ENCODE measurements at regions not wholly inside any gene's neighbourhood (a gene's known extent, or its start where the extent isn't known, plus 50 kb on each side); places are given as distances from the start of the nearest gene placed in this dataset.

GRCh38 chr5:56361398-56361797 lies 128.3 kb upstream of the ANKRD55 start:
- no peaks in the 10 kb centered on the region for H3K27me3 ChIP-seq (replicated peaks in 2 of 5; ENCODE audit: control insufficient read depth in 4 of 5, insufficient read depth in 5 of 5, low read length in 4 of 5)
- POLR2A ChIA-PET, result no interaction called here
- no peak overlapping the region for H3K4me3 ChIP-seq (ENCODE audit: control insufficient read depth in 1 of 7, extremely low read depth in 1 of 7, insufficient read depth in 4 of 7, low read depth in 2 of 7, low read length in 6 of 7)
- CTCF ChIA-PET, result interaction anchor here (1.1 kb wide), 1 partner anchor 51 kb away, joined by 3 read pairs; no protein-coding TSS in a partner anchor
- no peak overlapping the region for H3K27ac ChIP-seq (ENCODE audit: insufficient read depth in 1 of 2, low read depth in 1 of 2, low read length in 2 of 2, poor library complexity in 1 of 2, severe bottlenecking in 2 of 2)
- no peaks in the 10 kb centered on the region for H3K9me3 ChIP-seq (ENCODE audit: control extremely low read depth in 1 of 5, control insufficient read depth in 4 of 5, insufficient read depth in 2 of 5, low read depth in 1 of 5, low read length in 4 of 5)
- DNase-seq, result no peak
- no peaks in the 10 kb centered on the region for H3K36me3 ChIP-seq (ENCODE audit: control insufficient read depth in 4 of 4, insufficient read depth in 4 of 4, low read length in 3 of 4)
- WGBS (ENCODE audit: insufficient coverage), result no CpG with 5 or more reads among the region's 2 CpGs
- peaks cover 0 to 8% (median 2%) of the 10 kb centered on the region in 4 experiments for H3K4me1 ChIP-seq (ENCODE audit: control extremely low read depth in 1 of 4, control insufficient read depth in 4 of 4, insufficient read depth in 4 of 4, low read length in 3 of 4)

DNA sequence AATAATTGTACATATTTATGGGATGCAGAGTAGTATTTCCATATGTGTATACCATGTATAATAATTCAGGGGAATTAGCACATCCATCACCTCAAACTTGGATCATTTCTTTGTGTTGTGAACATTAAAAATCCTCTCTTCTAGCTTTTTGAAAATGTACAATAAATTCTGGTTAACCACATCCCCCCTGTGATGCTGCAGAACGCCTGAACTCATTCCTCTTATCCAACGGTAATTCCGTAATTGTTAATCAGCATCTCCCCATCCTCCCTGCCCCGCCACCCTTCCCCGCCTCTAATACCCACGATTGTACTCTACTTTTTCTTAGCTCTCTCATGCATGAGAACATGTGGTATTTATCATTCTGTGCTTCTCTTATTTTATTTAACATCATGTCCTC lies 127.7 kb upstream of the ANKRD55 start:
- Histone ChIP-seq H3K4me3 (ENCODE audit: control insufficient read depth in 1 of 7, extremely low read depth in 1 of 7, insufficient read depth in 4 of 7, low read depth in 2 of 7, low read length in 6 of 7) (peak overlapping the region in 1 of 7 experiments; percentile 6), H3K27ac (ENCODE audit: insufficient read depth in 1 of 2, low read depth in 1 of 2, low read length in 2 of 2, poor library complexity in 1 of 2, severe bottlenecking in 2 of 2) (no peak overlapping the region), H3K9me3 (ENCODE audit: control extremely low read depth in 1 of 5, control insufficient read depth in 4 of 5, insufficient read depth in 2 of 5, low read depth in 1 of 5, low read length in 4 of 5) (no peaks in the 10 kb centered on the region), H3K27me3 (replicated peaks in 2 of 5; ENCODE audit: control insufficient read depth in 4 of 5, insufficient read depth in 5 of 5, low read length in 4 of 5) (no peaks in the 10 kb centered on the region), H3K36me3 (ENCODE audit: control insufficient read depth in 4 of 4, insufficient read depth in 4 of 4, low read length in 3 of 4) (no peaks in the 10 kb centered on the region), H3K4me1 (ENCODE audit: control extremely low read depth in 1 of 4, control insufficient read depth in 4 of 4, insufficient read depth in 4 of 4, low read length in 3 of 4) (peaks cover 0 to 8% (median 2%) of the 10 kb centered on the region in 4 experiments)
- ChIA-PET CTCF (interaction anchor here (1.1 to 1.2 kb wide), 2 partner anchors 10 to 51 kb away, joined by 3 read pairs; no protein-coding TSS in a partner anchor), POLR2A (no interaction called here)
- WGBS (ENCODE audit: insufficient coverage), result 0% methylated on average over 5 of the region's 6 CpGs
- DNase-seq, result peak; percentile 25 to 80 (median 78)

- ChIA-PET CTCF (interaction anchor here (1.2 kb wide), 1 partner anchor 9 kb away, joined by 3 read pairs; no protein-coding TSS in a partner anchor), POLR2A (no interaction called here)
- DNase-seq, result peak in 2 of 3 donors; percentile 22 to 27
- Histone ChIP-seq H3K27ac (ENCODE audit: insufficient read depth in 1 of 2, low read depth in 1 of 2, low read length in 2 of 2, poor library complexity in 1 of 2, severe bottlenecking in 2 of 2) (no peak overlapping the region), H3K4me1 (ENCODE audit: control extremely low read depth in 1 of 4, control insufficient read depth in 4 of 4, insufficient read depth in 4 of 4, low read length in 3 of 4) (peaks cover 0 to 8% (median 2%) of the 10 kb centered on the region in 4 experiments), H3K36me3 (ENCODE audit: control insufficient read depth in 4 of 4, insufficient read depth in 4 of 4, low read length in 3 of 4) (no peaks in the 10 kb centered on the region), H3K27me3 (replicated peaks in 2 of 5; ENCODE audit: control insufficient read depth in 4 of 5, insufficient read depth in 5 of 5, low read length in 4 of 5) (no peaks in the 10 kb centered on the region), H3K4me3 (ENCODE audit: control insufficient read depth in 1 of 7, extremely low read depth in 1 of 7, insufficient read depth in 4 of 7, low read depth in 2 of 7, low read length in 6 of 7) (peak overlapping the region in 1 of 7 experiments; percentile 7), H3K9me3 (ENCODE audit: control extremely low read depth in 1 of 5, control insufficient read depth in 4 of 5, insufficient read depth in 2 of 5, low read depth in 1 of 5, low read length in 4 of 5) (no peaks in the 10 kb centered on the region)
- WGBS (ENCODE audit: insufficient coverage), result 100% methylated on average over 1 of the region's 7 CpGs
Measured at GRCh38 chr5:56359809-56360685, 126.9 kb upstream of the ANKRD55 start.

DNA sequence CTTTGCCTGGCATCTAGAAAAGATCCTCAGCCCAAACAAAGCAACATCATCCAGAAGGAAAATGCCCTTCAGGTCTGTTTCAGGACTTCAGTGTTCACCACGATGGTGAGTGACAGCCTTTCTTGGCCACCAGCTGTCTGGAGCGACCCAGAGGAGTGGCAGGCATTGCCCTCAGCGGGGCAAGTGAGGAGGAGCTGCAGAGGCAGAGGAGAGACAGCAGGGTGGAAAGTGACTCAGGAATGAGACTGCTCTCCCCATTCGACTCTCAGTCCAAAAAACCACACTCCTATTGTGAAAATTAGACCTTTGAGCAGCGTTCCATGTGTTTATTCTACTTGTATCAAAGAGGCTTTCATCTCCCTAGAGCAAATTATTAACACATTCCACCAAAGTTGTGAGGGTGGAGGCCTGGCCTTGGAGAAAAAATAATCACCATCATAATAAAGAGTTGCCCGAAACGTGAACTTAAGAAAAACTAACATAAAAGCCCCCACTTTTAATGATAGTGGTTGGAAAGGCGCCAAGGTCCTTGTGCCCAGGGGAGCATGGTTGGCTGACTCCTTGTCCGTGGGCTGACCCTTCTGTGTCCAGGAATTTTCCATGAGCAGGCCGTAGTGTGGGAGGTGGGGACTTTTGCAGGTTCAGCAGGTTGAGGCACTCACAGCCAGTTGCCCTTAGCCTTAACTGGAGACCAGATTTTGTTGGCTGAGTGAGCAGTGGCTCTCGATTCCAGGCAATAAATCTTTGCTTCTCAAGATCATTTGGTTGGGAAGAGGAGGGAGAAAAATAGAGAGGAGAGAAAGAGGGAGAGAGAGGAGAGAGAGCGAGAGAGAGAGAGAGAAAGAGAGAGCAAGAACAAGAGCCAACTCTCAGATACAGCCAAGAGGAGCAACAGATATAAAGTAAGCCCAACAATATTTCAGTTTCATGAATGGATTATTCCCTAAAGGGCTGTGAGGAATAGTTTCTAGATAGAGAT lies 125.9 kb upstream of the ANKRD55 start:
- ChIA-PET CTCF (no interaction called here), POLR2A (no interaction called here)
- no peak overlapping the region for H3K27ac ChIP-seq (ENCODE audit: insufficient read depth in 1 of 2, low read depth in 1 of 2, low read length in 2 of 2, poor library complexity in 1 of 2, severe bottlenecking in 2 of 2)
- no peak for DNase-seq
- H3K27me3 ChIP-seq (replicated peaks in 2 of 5; ENCODE audit: control insufficient read depth in 4 of 5, insufficient read depth in 5 of 5, low read length in 4 of 5), result no peaks in the 10 kb centered on the region
- 92% methylated on average over 8 of the region's 12 CpGs for WGBS (ENCODE audit: insufficient coverage)
- H3K4me3 ChIP-seq (ENCODE audit: control insufficient read depth in 1 of 7, extremely low read depth in 1 of 7, insufficient read depth in 4 of 7, low read depth in 2 of 7, low read length in 6 of 7), result no peak overlapping the region
- H3K9me3 ChIP-seq (ENCODE audit: control extremely low read depth in 1 of 5, control insufficient read depth in 4 of 5, insufficient read depth in 2 of 5, low read depth in 1 of 5, low read length in 4 of 5), result no peaks in the 10 kb centered on the region
- no peaks in the 10 kb centered on the region for H3K36me3 ChIP-seq (ENCODE audit: control insufficient read depth in 4 of 4, insufficient read depth in 4 of 4, low read length in 3 of 4)
- peaks cover 0 to 8% (median 2%) of the 10 kb centered on the region in 4 experiments for H3K4me1 ChIP-seq (ENCODE audit: control extremely low read depth in 1 of 4, control insufficient read depth in 4 of 4, insufficient read depth in 4 of 4, low read length in 3 of 4)

DNA sequence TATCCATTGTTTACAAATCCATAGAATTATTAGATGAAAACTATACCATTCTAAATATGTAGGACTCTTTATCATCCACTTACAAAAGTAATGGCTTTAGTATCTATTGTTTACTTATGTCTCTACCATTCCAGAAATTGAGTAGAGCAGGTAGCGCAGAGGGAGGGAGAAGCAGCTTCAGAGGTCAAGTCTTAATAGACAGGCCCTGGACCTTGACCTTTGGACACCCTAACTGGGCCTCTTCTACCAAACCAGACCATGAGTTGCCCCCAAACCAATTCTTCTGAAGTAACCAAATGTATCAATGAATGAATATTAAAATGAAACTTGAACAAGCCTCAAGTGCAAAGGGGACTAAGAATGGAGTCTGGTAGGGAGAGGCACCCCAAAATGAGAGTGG lies 124.9 kb upstream of the ANKRD55 start:
- Histone ChIP-seq H3K27me3 (replicated peaks in 2 of 5; ENCODE audit: control insufficient read depth in 4 of 5, insufficient read depth in 5 of 5, low read length in 4 of 5) (no peaks in the 10 kb centered on the region), H3K4me3 (ENCODE audit: control insufficient read depth in 1 of 7, extremely low read depth in 1 of 7, insufficient read depth in 4 of 7, low read depth in 2 of 7, low read length in 6 of 7) (no peak overlapping the region), H3K4me1 (ENCODE audit: control extremely low read depth in 1 of 4, control insufficient read depth in 4 of 4, insufficient read depth in 4 of 4, low read length in 3 of 4) (peaks cover 0 to 8% (median 2%) of the 10 kb centered on the region in 4 experiments), H3K27ac (ENCODE audit: insufficient read depth in 1 of 2, low read depth in 1 of 2, low read length in 2 of 2, poor library complexity in 1 of 2, severe bottlenecking in 2 of 2) (no peak overlapping the region), H3K36me3 (ENCODE audit: control insufficient read depth in 4 of 4, insufficient read depth in 4 of 4, low read length in 3 of 4) (no peaks in the 10 kb centered on the region), H3K9me3 (ENCODE audit: control extremely low read depth in 1 of 5, control insufficient read depth in 4 of 5, insufficient read depth in 2 of 5, low read depth in 1 of 5, low read length in 4 of 5) (no peaks in the 10 kb centered on the region)
- no peak for DNase-seq
- CTCF ChIA-PET, result no interaction called here
- POLR2A ChIA-PET, result no interaction called here
- WGBS (ENCODE audit: insufficient coverage), result 100% methylated on average over 1 of the region's 1 CpG

GRCh38 chr5:56357426-56357825 lies 124.3 kb upstream of the ANKRD55 start:
- DNase-seq, result no peak
- peaks cover 0 to 13% (median 2%) of the 10 kb centered on the region in 4 experiments for H3K4me1 ChIP-seq (ENCODE audit: control extremely low read depth in 1 of 4, control insufficient read depth in 4 of 4, insufficient read depth in 4 of 4, low read length in 3 of 4)
- POLR2A ChIA-PET, result no interaction called here

More at GRCh38 chr5:56357426-56357825, 124.3 kb upstream of the ANKRD55 start:
- Histone ChIP-seq H3K4me3 (ENCODE audit: control insufficient read depth in 1 of 7, extremely low read depth in 1 of 7, insufficient read depth in 4 of 7, low read depth in 2 of 7, low read length in 6 of 7) (no peak overlapping the region), H3K36me3 (ENCODE audit: control insufficient read depth in 4 of 4, insufficient read depth in 4 of 4, low read length in 3 of 4) (no peaks in the 10 kb centered on the region), H3K9me3 (ENCODE audit: control extremely low read depth in 1 of 5, control insufficient read depth in 4 of 5, insufficient read depth in 2 of 5, low read depth in 1 of 5, low read length in 4 of 5) (no peaks in the 10 kb centered on the region), H3K27me3 (replicated peaks in 2 of 5; ENCODE audit: control insufficient read depth in 4 of 5, insufficient read depth in 5 of 5, low read length in 4 of 5) (no peaks in the 10 kb centered on the region), H3K27ac (ENCODE audit: insufficient read depth in 1 of 2, low read depth in 1 of 2, low read length in 2 of 2, poor library complexity in 1 of 2, severe bottlenecking in 2 of 2) (no peak overlapping the region)
- CTCF ChIA-PET, result interaction anchor here (1.0 kb wide), 1 partner anchor 470 kb away, joined by 3 read pairs; no protein-coding TSS in a partner anchor
